ENCODE measurements at regions not wholly inside any gene's neighbourhood (a gene's known extent, or its start where the extent isn't known, plus 50 kb on each side); places are given as distances from the start of the nearest gene placed in this dataset.

- no peaks in the 10 kb centered on the region for H3K36me3 ChIP-seq
- TF ChIP-seq, protein P1, sequence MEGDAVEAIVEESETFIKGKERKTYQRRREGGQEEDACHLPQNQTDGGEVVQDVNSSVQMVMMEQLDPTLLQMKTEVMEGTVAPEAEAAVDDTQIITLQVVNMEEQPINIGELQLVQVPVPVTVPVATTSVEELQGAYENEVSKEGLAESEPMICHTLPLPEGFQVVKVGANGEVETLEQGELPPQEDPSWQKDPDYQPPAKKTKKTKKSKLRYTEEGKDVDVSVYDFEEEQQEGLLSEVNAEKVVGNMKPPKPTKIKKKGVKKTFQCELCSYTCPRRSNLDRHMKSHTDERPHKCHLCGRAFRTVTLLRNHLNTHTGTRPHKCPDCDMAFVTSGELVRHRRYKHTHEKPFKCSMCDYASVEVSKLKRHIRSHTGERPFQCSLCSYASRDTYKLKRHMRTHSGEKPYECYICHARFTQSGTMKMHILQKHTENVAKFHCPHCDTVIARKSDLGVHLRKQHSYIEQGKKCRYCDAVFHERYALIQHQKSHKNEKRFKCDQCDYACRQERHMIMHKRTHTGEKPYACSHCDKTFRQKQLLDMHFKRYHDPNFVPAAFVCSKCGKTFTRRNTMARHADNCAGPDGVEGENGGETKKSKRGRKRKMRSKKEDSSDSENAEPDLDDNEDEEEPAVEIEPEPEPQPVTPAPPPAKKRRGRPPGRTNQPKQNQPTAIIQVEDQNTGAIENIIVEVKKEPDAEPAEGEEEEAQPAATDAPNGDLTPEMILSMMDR (IDR thresholded peaks at IDR 0.05) = no peak
- TF ChIP-seq POLR2A (IDR thresholded peaks at IDR 0.05) (no peak), POLR2AphosphoS5 (IDR thresholded peaks at IDR 0.05) (no peak), EP300 (IDR thresholded peaks at IDR 0.05; ENCODE audit: low read depth) (no peak)
- DNase-seq = no peak
- in situ Hi-C loops (cut with MboI; ENCODE audit: low pct_ligation_motif_present in 1 of 4, low pct_unique_long_range_greater_than_20kb in 1 of 4, low sequenced_read_pairs in 3 of 4) (no loop called here), intact Hi-C loops (cut with DNase I; ENCODE audit: low total_unique reads) (no loop called here)
- H3K9me3 ChIP-seq = no peaks in the 10 kb centered on the region
- WGBS, 2 donors (ENCODE audit: low coverage in 1 of 2) = 77 to 89% methylated on average over 4 to 5 of the region's 5 CpGs
- H3K27ac ChIP-seq = no peak overlapping the region
- no peak overlapping the region for H3K4me3 ChIP-seq
- no peaks in the 10 kb centered on the region for H3K4me1 ChIP-seq
- H3K27me3 ChIP-seq = no peaks in the 10 kb centered on the region
Measured at GRCh38 chr3:65200310-65200970, 512.6 kb upstream of the ADAMTS9 start.

GRCh38 chr3:65196663-65197062, 508.9 kb upstream of the ADAMTS9 start:
- Histone ChIP-seq H3K27ac (no peak overlapping the region), H3K9me3 (no peaks in the 10 kb centered on the region), H3K4me1 (no peaks in the 10 kb centered on the region), H3K27me3 (no peaks in the 10 kb centered on the region), H3K36me3 (no peaks in the 10 kb centered on the region), H3K4me3 (no peak overlapping the region)
- no peak for DNase-seq
- intact Hi-C loops (cut with DNase I; ENCODE audit: low total_unique reads) (no loop called here), in situ Hi-C loops (cut with MboI; ENCODE audit: low pct_ligation_motif_present in 1 of 4, low pct_unique_long_range_greater_than_20kb in 1 of 4, low sequenced_read_pairs in 3 of 4) (no loop called here)
- WGBS, 2 donors (ENCODE audit: low coverage in 1 of 2) = 20 to 51% methylated on average over 1 to 3 of the region's 3 CpGs
- TF ChIP-seq POLR2AphosphoS5 (IDR thresholded peaks at IDR 0.05) = no peak
- TF ChIP-seq EP300 (IDR thresholded peaks at IDR 0.05; ENCODE audit: low read depth) = no peak
- no peak for TF ChIP-seq POLR2A (IDR thresholded peaks at IDR 0.05)
- TF ChIP-seq, protein P1 (IDR thresholded peaks at IDR 0.05) = no peak

DNA sequence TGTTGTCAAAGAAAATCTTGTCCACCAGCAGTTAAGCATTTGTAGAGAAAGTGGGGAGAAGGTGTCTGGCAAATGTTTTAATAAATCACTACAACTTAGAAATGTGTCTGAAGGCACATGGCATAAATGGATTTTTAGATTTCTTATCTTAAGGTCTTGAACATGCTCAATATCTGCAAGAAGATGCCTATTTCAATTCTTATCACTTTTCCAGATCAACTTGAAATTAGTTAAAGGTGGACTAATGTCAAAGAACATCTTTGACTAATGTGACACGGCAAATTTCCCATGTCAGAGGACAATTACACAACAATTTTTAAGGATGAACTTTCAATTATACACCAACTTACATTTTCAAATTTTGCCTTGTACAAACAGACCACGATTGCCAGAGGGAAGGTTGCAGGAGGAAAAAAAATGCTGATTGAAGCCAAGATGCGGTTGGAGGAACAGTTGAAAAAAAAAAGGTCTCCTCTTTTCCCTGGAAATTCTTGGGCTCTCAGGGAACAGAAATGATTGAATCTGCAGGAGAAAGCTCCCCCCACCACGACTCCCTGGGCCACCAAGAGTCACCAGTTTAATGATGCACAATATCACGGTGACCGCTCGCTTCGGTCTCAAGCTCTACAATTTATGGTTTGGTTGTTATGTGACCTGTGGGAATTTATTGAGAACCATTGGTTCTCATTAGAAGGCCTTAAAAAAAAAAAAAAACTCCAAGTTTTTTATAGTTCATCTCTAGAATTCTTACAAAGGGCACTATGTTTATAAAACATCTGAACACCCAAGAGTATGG, 507.6 kb upstream of the ADAMTS9 start:
- no peaks in the 10 kb centered on the region for H3K27me3 ChIP-seq
- no peak overlapping the region for H3K27ac ChIP-seq
- DNase-seq = no peak
- H3K4me1 ChIP-seq = no peaks in the 10 kb centered on the region
- H3K4me3 ChIP-seq = no peak overlapping the region
- in situ Hi-C loops (cut with MboI; ENCODE audit: low pct_ligation_motif_present in 1 of 4, low pct_unique_long_range_greater_than_20kb in 1 of 4, low sequenced_read_pairs in 3 of 4) (no loop called here), intact Hi-C loops (cut with DNase I; ENCODE audit: low total_unique reads) (no loop called here)
- WGBS, 2 donors (ENCODE audit: low coverage in 1 of 2) = 82 to 100% methylated on average over 3 to 8 of the region's 8 CpGs
- H3K9me3 ChIP-seq = no peaks in the 10 kb centered on the region
- no peaks in the 10 kb centered on the region for H3K36me3 ChIP-seq
- no peak for TF ChIP-seq EP300 (IDR thresholded peaks at IDR 0.05; ENCODE audit: low read depth)
- TF ChIP-seq, protein P1 (IDR thresholded peaks at IDR 0.05) = no peak
- TF ChIP-seq POLR2AphosphoS5 (IDR thresholded peaks at IDR 0.05) = no peak
- no peak for TF ChIP-seq POLR2A (IDR thresholded peaks at IDR 0.05)

- in situ Hi-C loops (cut with MboI; ENCODE audit: low pct_ligation_motif_present in 1 of 4, low pct_unique_long_range_greater_than_20kb in 1 of 4, low sequenced_read_pairs in 3 of 4) = no loop called here
- no peak for TF ChIP-seq POLR2AphosphoS5 (IDR thresholded peaks at IDR 0.05)
- TF ChIP-seq POLR2A (IDR thresholded peaks at IDR 0.05) = no peak
- TF ChIP-seq EP300 (IDR thresholded peaks at IDR 0.05; ENCODE audit: low read depth) = no peak
- TF ChIP-seq, protein P1 (IDR thresholded peaks at IDR 0.05) = no peak
- Histone ChIP-seq H3K9me3 (no peaks in the 10 kb centered on the region), H3K4me3 (no peak overlapping the region), H3K4me1 (no peaks in the 10 kb centered on the region), H3K27me3 (no peaks in the 10 kb centered on the region), H3K36me3 (no peaks in the 10 kb centered on the region), H3K27ac (no peak overlapping the region)
- DNase-seq = no peak
- 72 to 91% methylated on average over 2 to 4 of the region's 4 CpGs for WGBS, 2 donors (ENCODE audit: low coverage in 1 of 2)
- intact Hi-C loops (cut with DNase I; ENCODE audit: low total_unique reads) = no loop called here
Measured at GRCh38 chr3:65194744-65195143, 506.9 kb upstream of the ADAMTS9 start.

Data from transverse colon (tissue), 4 donors.